ENCODE measurements at regions not wholly inside any gene's neighbourhood (a gene's known extent, or its start where the extent isn't known, plus 50 kb on each side); places are given as distances from the start of the nearest gene placed in this dataset.

DNA sequence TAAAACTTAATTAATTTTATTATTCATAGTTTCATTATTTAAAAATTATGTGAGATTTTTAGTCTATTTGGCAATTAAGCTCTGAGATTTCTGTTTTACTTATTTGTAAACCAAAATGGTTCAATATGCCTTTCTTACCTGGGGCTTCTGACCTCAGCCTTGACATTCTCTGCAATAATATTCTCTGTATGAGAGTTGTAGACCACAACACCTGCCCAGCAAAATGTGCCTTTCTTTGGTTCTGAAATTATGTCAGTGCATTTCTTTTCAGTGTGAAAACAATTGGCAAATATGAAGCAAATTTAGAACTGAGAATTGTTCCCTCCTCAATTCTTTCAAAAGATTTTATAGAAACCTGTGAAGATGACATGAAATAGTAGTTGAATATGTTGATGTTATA lies 426.4 kb upstream of the FZD8 start:
- H3K9me3 Mint-ChIP-seq, result peaks cover 16% of the 10 kb centered on the region
- no peaks in the 10 kb centered on the region for H3K27me3 Mint-ChIP-seq

GRCh38 chr10:36067748-36068147 lies 425.7 kb upstream of the FZD8 start:
- Mint-ChIP-seq H3K4me1 (no peaks in the 10 kb centered on the region), H3K27me3 (no peaks in the 10 kb centered on the region), H3K27ac (no peak overlapping the region), H3K9me3 (peaks cover 17% of the 10 kb centered on the region), H3K36me3 (no peaks in the 10 kb centered on the region), H3K4me3 (no peak overlapping the region)
- CTCF ChIA-PET, result no interaction called here
- no peak for DNase-seq

More for the DNA sequence above, 426.4 kb upstream of the FZD8 start:
- no peak for DNase-seq
- no peak overlapping the region for H3K4me3 Mint-ChIP-seq
- no peaks in the 10 kb centered on the region for H3K36me3 Mint-ChIP-seq
- CTCF ChIA-PET, result no interaction called here
- H3K4me1 Mint-ChIP-seq, result no peaks in the 10 kb centered on the region
- H3K27ac Mint-ChIP-seq, result no peak overlapping the region

DNA sequence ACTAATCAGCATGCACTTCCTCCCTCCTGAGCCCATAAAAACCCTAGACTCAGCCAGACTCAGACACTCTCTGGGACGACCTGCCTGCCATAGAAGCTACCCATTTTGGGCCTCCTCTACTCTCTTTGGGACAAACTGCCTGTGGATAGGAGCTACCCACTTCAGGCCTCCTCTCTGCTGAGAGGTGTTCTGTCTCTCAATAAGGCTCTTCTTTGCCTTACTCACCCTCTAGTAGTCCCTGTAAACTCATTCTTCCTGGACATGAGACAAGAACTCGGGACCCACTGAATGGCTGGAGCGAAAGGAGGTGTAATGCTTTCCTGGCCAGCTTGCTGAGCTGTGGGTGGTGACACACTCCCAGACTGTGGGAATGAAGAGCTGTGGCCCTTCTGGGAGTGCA lies 424.8 kb upstream of the FZD8 start:
- no peaks in the 10 kb centered on the region for H3K4me1 Mint-ChIP-seq
- peaks cover 17% of the 10 kb centered on the region for H3K9me3 Mint-ChIP-seq
- no peaks in the 10 kb centered on the region for H3K27me3 Mint-ChIP-seq
- no peak overlapping the region for H3K4me3 Mint-ChIP-seq
- H3K36me3 Mint-ChIP-seq, result no peaks in the 10 kb centered on the region
- DNase-seq, result no peak
- no peak overlapping the region for H3K27ac Mint-ChIP-seq
- CTCF ChIA-PET, result no interaction called here

GRCh38 chr10:36066102-36066501 lies 424.0 kb upstream of the FZD8 start:
- H3K4me1 Mint-ChIP-seq, result no peaks in the 10 kb centered on the region
- no peak overlapping the region for H3K4me3 Mint-ChIP-seq
- CTCF ChIA-PET, result no interaction called here
- H3K9me3 Mint-ChIP-seq, result peaks cover 17% of the 10 kb centered on the region
- no peak for DNase-seq
- no peaks in the 10 kb centered on the region for H3K27me3 Mint-ChIP-seq
- H3K36me3 Mint-ChIP-seq, result no peaks in the 10 kb centered on the region
- no peak overlapping the region for H3K27ac Mint-ChIP-seq

- Mint-ChIP-seq H3K9me3 (peaks cover 21% of the 10 kb centered on the region), H3K36me3 (no peaks in the 10 kb centered on the region), H3K27me3 (no peaks in the 10 kb centered on the region), H3K27ac (no peak overlapping the region), H3K4me3 (no peak overlapping the region), H3K4me1 (no peaks in the 10 kb centered on the region)
- CTCF ChIA-PET, result no interaction called here
- DNase-seq, result no peak
These were observed 421.3 kb upstream of the FZD8 start for GRCh38 chr10:36063396-36063795.

DNA sequence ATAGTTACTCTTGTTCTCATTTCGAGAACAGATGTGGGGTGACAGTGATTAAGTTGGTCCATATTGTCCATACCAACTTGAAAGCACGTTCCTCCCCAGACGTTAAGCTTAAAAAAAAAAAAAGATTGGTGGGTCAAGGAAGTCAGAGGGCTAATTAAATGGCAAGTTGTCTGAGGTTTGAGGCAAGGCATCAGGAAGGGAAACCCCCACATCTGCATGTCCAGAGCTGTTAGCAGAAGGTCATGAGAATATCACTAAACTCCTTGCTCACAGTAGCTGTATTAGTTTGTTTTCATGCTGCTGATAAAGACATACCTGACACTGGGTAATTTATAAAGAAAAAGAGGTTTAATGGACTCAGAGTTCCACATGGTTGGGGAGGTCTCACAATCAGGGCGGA lies 415.6 kb upstream of the FZD8 start:
- H3K9me3 Mint-ChIP-seq, result peaks cover 7% of the 10 kb centered on the region
- no peak overlapping the region for H3K4me3 Mint-ChIP-seq
- CTCF ChIA-PET, result no interaction called here
- no peak for DNase-seq
- no peaks in the 10 kb centered on the region for H3K36me3 Mint-ChIP-seq
- H3K27ac Mint-ChIP-seq, result no peak overlapping the region
- no peaks in the 10 kb centered on the region for H3K27me3 Mint-ChIP-seq
- no peaks in the 10 kb centered on the region for H3K4me1 Mint-ChIP-seq

DNA sequence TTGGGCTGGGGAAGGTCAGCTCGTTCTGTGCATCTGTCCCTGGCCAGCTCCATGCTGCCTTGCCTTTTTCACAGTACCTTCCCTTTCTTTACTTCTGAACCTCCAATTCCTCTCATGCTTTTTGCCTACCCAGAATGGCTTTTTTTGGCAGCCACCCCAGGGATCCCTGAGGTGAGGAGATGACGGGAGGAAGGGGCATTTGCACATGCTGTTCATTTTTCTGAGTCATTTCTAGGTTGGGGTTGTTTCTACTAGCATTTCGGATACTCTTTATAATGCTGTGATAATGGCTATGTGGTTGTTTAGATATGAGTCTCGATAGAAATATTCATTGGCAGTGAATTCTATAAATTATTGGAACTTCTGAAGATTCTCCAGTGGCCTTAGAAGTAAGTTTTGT lies 415.1 kb upstream of the FZD8 start:
- CTCF ChIA-PET, result no interaction called here
- DNase-seq, result no peak
- Mint-ChIP-seq H3K27ac (no peak overlapping the region), H3K4me3 (no peak overlapping the region), H3K27me3 (no peaks in the 10 kb centered on the region), H3K9me3 (peaks cover 7% of the 10 kb centered on the region), H3K4me1 (no peaks in the 10 kb centered on the region), H3K36me3 (no peaks in the 10 kb centered on the region)

DNA sequence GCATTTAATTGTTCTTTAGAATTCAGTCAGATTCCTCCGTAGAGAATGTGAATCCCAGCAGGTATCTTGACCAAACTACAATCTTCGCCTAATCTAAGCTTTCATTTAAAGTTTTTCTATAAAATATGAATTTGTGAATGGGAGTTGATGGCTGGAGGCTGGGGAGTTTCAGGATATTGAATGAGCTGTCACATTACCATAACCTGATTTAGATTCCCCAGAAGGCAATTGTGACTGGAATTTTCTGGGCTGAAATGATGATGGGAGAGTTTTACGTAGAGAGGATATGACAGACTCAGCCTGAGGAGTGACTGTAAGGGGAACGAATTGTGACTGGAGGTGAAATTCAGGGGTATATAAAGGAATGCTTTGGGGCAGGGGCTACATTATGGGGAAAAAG lies 411.7 kb upstream of the FZD8 start:
- CTCF ChIA-PET, result no interaction called here

GRCh38 chr10:36053271-36053670 lies 411.2 kb upstream of the FZD8 start:
- CTCF ChIA-PET, result no interaction called here
- no peak overlapping the region for H3K4me3 Mint-ChIP-seq
- H3K27me3 Mint-ChIP-seq, result no peaks in the 10 kb centered on the region
- DNase-seq, result no peak
- peaks cover 5% of the 10 kb centered on the region for H3K9me3 Mint-ChIP-seq
- H3K4me1 Mint-ChIP-seq, result no peaks in the 10 kb centered on the region
- no peaks in the 10 kb centered on the region for H3K36me3 Mint-ChIP-seq
- H3K27ac Mint-ChIP-seq, result no peak overlapping the region

More for the DNA sequence above, 411.7 kb upstream of the FZD8 start:
- Mint-ChIP-seq H3K4me1 (no peaks in the 10 kb centered on the region), H3K27ac (no peak overlapping the region), H3K4me3 (no peak overlapping the region), H3K36me3 (no peaks in the 10 kb centered on the region), H3K9me3 (peaks cover 5% of the 10 kb centered on the region), H3K27me3 (no peaks in the 10 kb centered on the region)
- no peak for DNase-seq

DNA sequence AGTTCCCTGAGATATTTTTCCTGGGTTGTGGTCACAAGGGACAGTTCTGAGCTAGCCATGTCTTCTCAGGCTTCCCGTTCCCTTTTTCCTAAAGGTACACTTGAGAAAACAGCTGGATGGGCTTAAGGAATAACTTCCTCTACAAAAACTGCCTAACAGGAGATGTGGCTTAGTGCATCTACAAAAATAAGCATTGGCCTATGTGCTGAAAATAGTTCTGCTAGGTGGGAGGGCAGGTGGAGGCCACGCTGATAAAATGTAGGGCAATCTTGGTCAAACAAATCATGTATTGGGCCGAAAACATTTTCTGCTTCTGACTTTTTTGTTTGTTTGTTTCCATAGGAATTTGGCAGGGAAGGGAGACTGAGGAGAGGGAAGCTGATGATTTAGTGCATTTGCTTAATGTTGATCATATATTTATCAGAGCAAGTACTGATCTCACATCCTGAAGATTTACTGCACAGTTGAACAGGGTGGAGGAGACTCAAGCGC lies 409.4 kb upstream of the FZD8 start:
- CTCF ChIA-PET, result no interaction called here
- Mint-ChIP-seq H3K27me3 (no peaks in the 10 kb centered on the region), H3K36me3 (no peaks in the 10 kb centered on the region), H3K27ac (no peak overlapping the region), H3K9me3 (peaks cover 4% of the 10 kb centered on the region), H3K4me3 (no peak overlapping the region), H3K4me1 (no peaks in the 10 kb centered on the region)
- no peak for DNase-seq

- no peak overlapping the region for H3K27ac Mint-ChIP-seq
- H3K27me3 Mint-ChIP-seq, result no peaks in the 10 kb centered on the region
- H3K36me3 Mint-ChIP-seq, result no peaks in the 10 kb centered on the region
- no peak for DNase-seq
- H3K4me3 Mint-ChIP-seq, result no peak overlapping the region
- peaks cover 2% of the 10 kb centered on the region for H3K9me3 Mint-ChIP-seq
- CTCF ChIA-PET, result no interaction called here
- no peaks in the 10 kb centered on the region for H3K4me1 Mint-ChIP-seq
These were observed 408.8 kb upstream of the FZD8 start for GRCh38 chr10:36050763-36051499.

GRCh38 chr10:36048780-36049179 lies 406.7 kb upstream of the FZD8 start:
- DNase-seq, result no peak
- CTCF ChIA-PET, result no interaction called here

GRCh38 chr10:36048236-36048635 lies 406.1 kb upstream of the FZD8 start:
- no peak for DNase-seq
- H3K9me3 Mint-ChIP-seq, result peaks cover 2% of the 10 kb centered on the region
- CTCF ChIA-PET, result no interaction called here
- H3K4me1 Mint-ChIP-seq, result no peaks in the 10 kb centered on the region
- no peak overlapping the region for H3K27ac Mint-ChIP-seq
- H3K36me3 Mint-ChIP-seq, result no peaks in the 10 kb centered on the region
- H3K27me3 Mint-ChIP-seq, result no peaks in the 10 kb centered on the region
- H3K4me3 Mint-ChIP-seq, result no peak overlapping the region

More at GRCh38 chr10:36048780-36049179, 406.7 kb upstream of the FZD8 start:
- H3K27ac Mint-ChIP-seq, result no peak overlapping the region
- H3K36me3 Mint-ChIP-seq, result no peaks in the 10 kb centered on the region
- H3K9me3 Mint-ChIP-seq, result peaks cover 2% of the 10 kb centered on the region
- H3K4me3 Mint-ChIP-seq, result no peak overlapping the region
- no peaks in the 10 kb centered on the region for H3K4me1 Mint-ChIP-seq
- H3K27me3 Mint-ChIP-seq, result no peaks in the 10 kb centered on the region

DNA sequence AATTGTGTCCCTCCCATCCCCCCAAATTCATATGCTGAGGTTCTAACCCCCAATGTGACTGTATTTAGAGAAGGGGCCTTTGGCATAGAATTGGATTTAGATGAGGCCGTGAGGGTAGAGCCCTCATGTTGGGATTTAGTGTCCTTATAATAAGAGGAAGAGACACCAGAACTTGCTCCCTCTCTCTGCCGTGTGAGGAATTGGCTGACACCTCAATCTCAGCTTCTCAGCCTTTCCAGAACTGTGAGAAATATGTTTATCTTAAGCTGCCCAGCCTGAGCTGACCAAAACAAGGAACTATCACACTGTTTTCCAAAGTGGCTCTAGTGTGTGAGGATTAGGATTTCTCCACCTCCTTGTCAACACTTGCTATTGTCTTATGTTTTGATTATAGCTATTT lies 400.0 kb upstream of the FZD8 start:
- Mint-ChIP-seq H3K27me3 (no peaks in the 10 kb centered on the region), H3K36me3 (no peaks in the 10 kb centered on the region), H3K4me1 (no peaks in the 10 kb centered on the region), H3K4me3 (no peak overlapping the region), H3K27ac (no peak overlapping the region), H3K9me3 (no peaks in the 10 kb centered on the region)
- no peak for DNase-seq
- CTCF ChIA-PET, result no interaction called here

GRCh38 chr10:36038316-36038955 lies 396.3 kb upstream of the FZD8 start:
- Mint-ChIP-seq H3K9me3 (no peaks in the 10 kb centered on the region), H3K4me1 (no peaks in the 10 kb centered on the region), H3K27me3 (no peaks in the 10 kb centered on the region), H3K4me3 (no peak overlapping the region), H3K27ac (no peak overlapping the region), H3K36me3 (no peaks in the 10 kb centered on the region)
- CTCF ChIA-PET, result no interaction called here
- no peak for DNase-seq

Measured in activated naive CD4-positive, alpha-beta T cell treated with anti-CD3 and anti-CD28 coated beads, Interleukin-2, amount 10 ng/mL, durations not matched to agents 7 days and 5 days (primary cell).